Activated T-cell treated with anti-CD3 and anti-CD28 coated beads, Interleukin-2, amount 50 U/mL, for 24 hours (primary cell): ENCODE measurements at regions not wholly inside any gene's neighbourhood (a gene's known extent, or its start where the extent isn't known, plus 50 kb on each side); places are given as distances from the start of the nearest gene placed in this dataset.

ENCODE experiments used
- DNase-seq: peaks from one replicate; pipeline ENCODE4 v3.0.0-alpha.2; 2020
- H3K27ac Mint-ChIP-seq: 2 replicates; pipeline ENCODE4 v1.8.0; 2020; ENCODE audit warnings: mild to moderate bottlenecking, mixed read lengths
- H3K27me3 Mint-ChIP-seq: 2 replicates; pipeline ENCODE4 v1.8.0; 2020; ENCODE audit warnings: mixed read lengths
- H3K36me3 Mint-ChIP-seq: 2 replicates; pipeline ENCODE4 v1.8.0; 2020; ENCODE audit warnings: low read depth, mixed read lengths
- H3K4me1 Mint-ChIP-seq: 2 replicates; pipeline ENCODE4 v1.8.0; 2020; ENCODE audit warnings: low read depth, mixed read lengths
- H3K4me3 Mint-ChIP-seq: 2 replicates; pipeline ENCODE4 v1.8.0; 2020; ENCODE audit warnings: mild to moderate bottlenecking, moderate library complexity, mixed read lengths
- H3K9me3 Mint-ChIP-seq: 2 replicates; pipeline ENCODE4 v1.8.0; 2020; ENCODE audit warnings: mixed read lengths

DNA sequence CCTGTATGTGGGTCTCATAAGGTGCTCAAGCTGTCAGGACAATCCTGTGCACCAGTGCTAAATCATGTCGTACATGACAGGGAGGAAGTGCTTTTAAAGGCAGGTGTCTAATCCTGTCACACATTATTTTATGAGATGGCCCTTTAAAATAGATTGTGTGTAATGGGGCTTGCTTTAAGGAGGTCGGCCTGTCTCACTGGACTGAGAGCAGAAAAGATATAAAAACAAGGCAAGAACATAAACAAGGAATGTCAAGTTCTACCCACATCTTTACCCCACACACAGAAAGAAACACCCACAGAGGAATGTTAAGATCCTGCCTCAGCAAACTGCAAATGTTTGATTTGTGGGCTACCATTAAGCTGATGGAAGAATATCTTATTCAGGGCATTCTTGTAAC lies 279.0 kb downstream of the FOXA2 start:
- Mint-ChIP-seq H3K4me1 (no peaks in the 10 kb centered on the region), H3K4me3 (no peak overlapping the region), H3K27me3 (no peaks in the 10 kb centered on the region), H3K27ac (no peak overlapping the region), H3K9me3 (peaks cover 3% of the 10 kb centered on the region), H3K36me3 (no peaks in the 10 kb centered on the region)
- DNase-seq, result no peak

GRCh38 chr20:22303523-22303922 lies 280.8 kb downstream of the FOXA2 start:
- no peak overlapping the region for H3K4me3 Mint-ChIP-seq
- no peaks in the 10 kb centered on the region for H3K27me3 Mint-ChIP-seq
- H3K27ac Mint-ChIP-seq, result no peak overlapping the region
- DNase-seq, result no peak
- peaks cover 6% of the 10 kb centered on the region for H3K9me3 Mint-ChIP-seq
- H3K36me3 Mint-ChIP-seq, result no peaks in the 10 kb centered on the region
- no peaks in the 10 kb centered on the region for H3K4me1 Mint-ChIP-seq

- Mint-ChIP-seq H3K36me3 (no peaks in the 10 kb centered on the region), H3K4me1 (no peaks in the 10 kb centered on the region), H3K9me3 (peaks cover 9% of the 10 kb centered on the region), H3K27ac (no peak overlapping the region), H3K4me3 (no peak overlapping the region), H3K27me3 (no peaks in the 10 kb centered on the region)
- DNase-seq, result no peak
These were observed 282.3 kb downstream of the FOXA2 start for GRCh38 chr20:22302039-22302438.

GRCh38 chr20:22293886-22294285 lies 290.5 kb downstream of the FOXA2 start:
- no peak overlapping the region for H3K4me3 Mint-ChIP-seq
- H3K36me3 Mint-ChIP-seq, result no peaks in the 10 kb centered on the region
- H3K4me1 Mint-ChIP-seq, result no peaks in the 10 kb centered on the region

DNA sequence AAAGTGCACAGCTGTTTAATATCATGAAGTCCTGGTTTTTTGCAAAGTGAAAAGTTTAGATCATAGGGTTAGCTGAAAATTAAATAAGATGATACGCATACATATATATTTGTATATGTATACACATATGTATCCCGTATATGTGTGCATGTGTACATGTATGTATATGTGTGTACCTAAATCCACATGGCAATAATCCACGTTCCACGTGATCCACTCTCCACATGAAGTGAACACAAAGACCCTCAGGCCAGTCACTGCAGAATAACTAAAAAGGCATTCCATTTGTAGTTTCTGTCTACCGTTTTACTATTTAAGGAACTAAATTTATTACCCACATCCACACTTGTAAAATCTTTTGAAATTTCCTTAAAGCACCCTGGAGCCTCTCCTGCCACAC lies 294.9 kb downstream of the FOXA2 start:
- H3K27me3 Mint-ChIP-seq, result no peaks in the 10 kb centered on the region
- H3K36me3 Mint-ChIP-seq, result no peaks in the 10 kb centered on the region
- H3K9me3 Mint-ChIP-seq, result peaks cover 10% of the 10 kb centered on the region
- no peak overlapping the region for H3K27ac Mint-ChIP-seq
- DNase-seq, result no peak
- H3K4me1 Mint-ChIP-seq, result no peaks in the 10 kb centered on the region
- H3K4me3 Mint-ChIP-seq, result no peak overlapping the region

More at GRCh38 chr20:22293886-22294285, 290.5 kb downstream of the FOXA2 start:
- DNase-seq, result no peak
- H3K9me3 Mint-ChIP-seq, result peaks cover 9% of the 10 kb centered on the region
- no peaks in the 10 kb centered on the region for H3K27me3 Mint-ChIP-seq
- H3K27ac Mint-ChIP-seq, result no peak overlapping the region

DNA sequence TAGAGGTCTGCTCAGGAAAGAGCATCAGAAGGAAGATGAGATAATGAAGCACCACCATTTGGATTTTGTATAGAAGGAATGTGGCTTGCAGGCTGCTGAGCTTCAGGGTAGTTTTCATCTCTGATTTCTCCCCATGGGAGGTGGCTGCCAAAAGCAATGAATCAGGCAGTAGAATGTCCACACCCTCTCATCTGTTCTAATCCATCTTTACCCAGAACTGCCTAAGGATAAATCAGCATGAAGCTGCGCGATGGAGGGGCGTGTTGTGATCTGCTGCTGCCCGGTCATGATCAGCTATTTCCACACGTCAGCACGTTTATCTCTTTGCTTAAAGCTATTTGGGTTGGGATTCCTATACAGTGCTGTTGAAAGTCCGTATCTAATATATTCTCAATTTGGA lies 295.4 kb downstream of the FOXA2 start:
- Mint-ChIP-seq H3K4me1 (no peaks in the 10 kb centered on the region), H3K4me3 (no peak overlapping the region), H3K27ac (no peak overlapping the region), H3K9me3 (peaks cover 11% of the 10 kb centered on the region), H3K36me3 (no peaks in the 10 kb centered on the region), H3K27me3 (no peaks in the 10 kb centered on the region)
- no peak for DNase-seq

DNA sequence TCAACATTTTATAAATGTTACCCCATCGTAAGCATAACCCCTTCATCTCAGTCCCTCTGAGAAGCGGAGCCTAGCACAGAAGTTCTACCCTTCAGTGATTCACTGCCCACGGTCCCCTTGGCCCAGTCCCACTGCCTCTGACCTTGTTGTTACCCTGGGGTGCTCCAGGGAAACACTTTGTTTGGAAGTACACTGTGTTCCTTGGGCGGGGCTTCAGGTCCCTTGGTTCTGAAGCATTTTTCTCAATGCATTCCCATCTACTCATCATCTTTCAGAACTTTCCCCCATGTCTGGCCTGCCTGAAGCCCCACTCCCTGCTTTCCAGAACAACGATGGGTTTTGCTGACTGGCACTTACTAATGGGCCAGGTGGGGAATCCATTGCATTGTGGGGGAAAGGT lies 296.2 kb downstream of the FOXA2 start:
- H3K4me1 Mint-ChIP-seq, result no peaks in the 10 kb centered on the region

GRCh38 chr20:22285555-22285954 lies 298.8 kb downstream of the FOXA2 start:
- H3K27ac Mint-ChIP-seq, result no peak overlapping the region
- no peak overlapping the region for H3K4me3 Mint-ChIP-seq
- no peaks in the 10 kb centered on the region for H3K4me1 Mint-ChIP-seq
- H3K36me3 Mint-ChIP-seq, result no peaks in the 10 kb centered on the region
- H3K9me3 Mint-ChIP-seq, result peaks cover 10% of the 10 kb centered on the region
- no peaks in the 10 kb centered on the region for H3K27me3 Mint-ChIP-seq
- DNase-seq, result no peak

More for the DNA sequence above, 296.2 kb downstream of the FOXA2 start:
- no peaks in the 10 kb centered on the region for H3K36me3 Mint-ChIP-seq
- no peak overlapping the region for H3K27ac Mint-ChIP-seq
- H3K27me3 Mint-ChIP-seq, result no peaks in the 10 kb centered on the region
- no peak overlapping the region for H3K4me3 Mint-ChIP-seq
- DNase-seq, result no peak
- peaks cover 7% of the 10 kb centered on the region for H3K9me3 Mint-ChIP-seq

DNA sequence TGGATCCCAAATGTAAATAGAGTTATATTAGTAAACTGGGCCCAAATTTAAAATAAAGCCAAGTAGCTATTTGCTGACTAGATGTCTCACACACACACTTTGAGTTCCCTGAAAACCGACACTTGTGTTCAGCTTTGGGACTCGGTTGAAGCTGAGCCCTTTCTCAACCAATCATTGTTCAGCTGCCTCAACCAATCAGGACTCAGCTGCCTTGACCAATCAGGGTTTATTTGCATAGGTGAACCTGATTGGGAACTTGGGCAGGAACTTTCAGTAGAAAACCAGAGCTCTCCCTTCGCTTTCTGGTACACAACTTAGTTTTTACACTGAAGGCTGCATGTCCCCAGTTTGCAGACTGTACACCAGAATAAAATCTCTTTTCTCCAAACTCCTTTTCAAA lies 301.7 kb downstream of the FOXA2 start:
- H3K36me3 Mint-ChIP-seq, result no peaks in the 10 kb centered on the region
- H3K4me3 Mint-ChIP-seq, result no peak overlapping the region
- peaks cover 14% of the 10 kb centered on the region for H3K9me3 Mint-ChIP-seq
- H3K27me3 Mint-ChIP-seq, result no peaks in the 10 kb centered on the region
- no peak overlapping the region for H3K27ac Mint-ChIP-seq
- no peaks in the 10 kb centered on the region for H3K4me1 Mint-ChIP-seq
- DNase-seq, result no peak

DNA sequence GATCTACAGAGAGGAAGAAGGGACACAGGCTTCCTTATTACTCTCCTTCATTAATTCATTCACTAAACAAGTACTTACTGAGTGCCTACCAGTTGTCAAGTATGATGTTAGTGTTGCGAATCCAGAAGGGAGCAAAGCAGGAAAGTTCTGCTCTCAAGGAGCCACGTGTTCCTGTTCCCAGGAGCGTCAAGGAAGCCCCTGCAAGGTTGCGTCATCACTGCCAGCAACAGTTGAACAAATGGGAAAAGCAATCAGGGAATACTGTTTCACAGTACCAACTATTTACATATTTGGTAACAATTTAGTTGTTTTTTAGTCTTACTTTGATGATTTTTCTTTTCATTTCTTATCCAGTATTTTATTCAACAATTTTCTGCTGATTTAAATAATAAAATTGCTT lies 310.0 kb downstream of the FOXA2 start:
- peaks cover 22% of the 10 kb centered on the region for H3K9me3 Mint-ChIP-seq
- no peak overlapping the region for H3K27ac Mint-ChIP-seq
- DNase-seq, result no peak
- H3K27me3 Mint-ChIP-seq, result no peaks in the 10 kb centered on the region
- H3K36me3 Mint-ChIP-seq, result no peaks in the 10 kb centered on the region
- H3K4me3 Mint-ChIP-seq, result no peak overlapping the region
- no peaks in the 10 kb centered on the region for H3K4me1 Mint-ChIP-seq

DNA sequence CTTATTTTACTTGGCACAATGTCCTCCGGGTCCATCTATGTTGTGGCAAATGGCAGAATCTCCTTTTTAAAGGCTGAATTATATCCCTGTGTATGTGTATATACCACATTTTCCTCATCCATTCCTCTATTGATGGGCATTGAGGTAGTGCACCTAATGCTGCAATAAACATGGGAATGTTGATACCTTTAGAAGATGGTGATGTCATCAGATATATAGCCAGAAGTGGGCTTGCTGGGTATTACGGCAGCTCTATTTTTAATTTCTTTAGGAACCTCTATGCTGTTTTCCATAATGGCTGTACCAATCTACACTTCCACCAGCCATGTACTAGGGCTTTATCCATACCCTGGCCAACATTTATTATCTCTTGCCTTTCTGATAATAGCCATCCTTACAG lies 315.7 kb downstream of the FOXA2 start:
- H3K36me3 Mint-ChIP-seq, result no peaks in the 10 kb centered on the region
- DNase-seq, result no peak
- no peaks in the 10 kb centered on the region for H3K4me1 Mint-ChIP-seq
- H3K27ac Mint-ChIP-seq, result no peak overlapping the region
- H3K27me3 Mint-ChIP-seq, result no peaks in the 10 kb centered on the region
- no peak overlapping the region for H3K4me3 Mint-ChIP-seq
- H3K9me3 Mint-ChIP-seq, result peaks cover 12% of the 10 kb centered on the region

GRCh38 chr20:22264917-22265316 lies 319.5 kb downstream of the FOXA2 start:
- H3K4me3 Mint-ChIP-seq, result no peak overlapping the region
- H3K27ac Mint-ChIP-seq, result no peak overlapping the region
- H3K27me3 Mint-ChIP-seq, result no peaks in the 10 kb centered on the region
- DNase-seq, result no peak
- no peaks in the 10 kb centered on the region for H3K36me3 Mint-ChIP-seq
- H3K4me1 Mint-ChIP-seq, result no peaks in the 10 kb centered on the region
- peaks cover 7% of the 10 kb centered on the region for H3K9me3 Mint-ChIP-seq

DNA sequence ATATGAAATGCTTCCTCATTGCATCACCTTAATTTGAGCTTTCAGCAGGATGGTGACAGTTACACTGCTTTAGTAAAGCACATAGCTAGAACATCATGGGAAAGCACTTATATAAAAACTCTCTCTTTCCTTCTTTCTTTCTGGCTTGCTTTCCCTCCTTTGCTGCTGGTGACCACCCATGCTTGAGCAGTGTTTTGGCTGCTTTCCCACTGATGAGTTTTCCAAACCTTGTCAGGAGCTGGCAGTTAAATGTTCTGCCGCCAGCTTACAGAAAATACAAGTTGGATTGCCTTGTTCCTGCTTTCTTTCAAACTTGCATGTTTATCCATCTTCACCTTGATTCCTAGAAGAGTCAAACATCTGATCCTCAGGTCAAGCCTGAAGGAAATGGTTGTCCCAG lies 323.9 kb downstream of the FOXA2 start:
- peaks cover 4% of the 10 kb centered on the region for H3K9me3 Mint-ChIP-seq
- DNase-seq, result no peak
- H3K27me3 Mint-ChIP-seq, result no peaks in the 10 kb centered on the region
- no peak overlapping the region for H3K4me3 Mint-ChIP-seq
- H3K36me3 Mint-ChIP-seq, result no peaks in the 10 kb centered on the region
- no peak overlapping the region for H3K27ac Mint-ChIP-seq
- no peaks in the 10 kb centered on the region for H3K4me1 Mint-ChIP-seq

DNA sequence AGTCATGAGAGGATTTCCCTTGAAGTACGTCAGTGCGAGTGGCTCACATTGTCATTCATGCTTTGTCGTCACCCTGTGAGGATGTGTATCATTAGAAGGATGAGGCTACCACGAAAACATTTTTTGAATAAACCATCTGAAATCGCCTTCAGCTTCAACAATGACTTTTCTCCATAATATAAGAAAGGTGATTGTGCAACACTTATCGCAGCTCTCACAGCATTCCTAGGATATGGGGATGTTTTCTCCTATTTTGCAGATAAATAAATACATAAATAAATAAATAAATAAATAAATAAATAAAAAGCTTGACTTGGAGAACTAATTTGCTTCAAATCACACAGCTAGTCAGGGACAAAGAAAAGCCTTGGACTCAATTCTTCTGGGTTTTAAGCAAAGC lies 326.5 kb downstream of the FOXA2 start:
- no peak overlapping the region for H3K4me3 Mint-ChIP-seq
- H3K9me3 Mint-ChIP-seq, result peaks cover 8% of the 10 kb centered on the region
- no peaks in the 10 kb centered on the region for H3K4me1 Mint-ChIP-seq
- no peaks in the 10 kb centered on the region for H3K36me3 Mint-ChIP-seq
- H3K27ac Mint-ChIP-seq, result no peak overlapping the region
- no peaks in the 10 kb centered on the region for H3K27me3 Mint-ChIP-seq
- no peak for DNase-seq

- no peak for DNase-seq
- Mint-ChIP-seq H3K9me3 (peaks cover 7% of the 10 kb centered on the region), H3K4me1 (no peaks in the 10 kb centered on the region), H3K4me3 (no peak overlapping the region), H3K27me3 (no peaks in the 10 kb centered on the region), H3K27ac (no peak overlapping the region), H3K36me3 (no peaks in the 10 kb centered on the region)
These were observed 336.2 kb downstream of the FOXA2 start for GRCh38 chr20:22248051-22248667.

DNA sequence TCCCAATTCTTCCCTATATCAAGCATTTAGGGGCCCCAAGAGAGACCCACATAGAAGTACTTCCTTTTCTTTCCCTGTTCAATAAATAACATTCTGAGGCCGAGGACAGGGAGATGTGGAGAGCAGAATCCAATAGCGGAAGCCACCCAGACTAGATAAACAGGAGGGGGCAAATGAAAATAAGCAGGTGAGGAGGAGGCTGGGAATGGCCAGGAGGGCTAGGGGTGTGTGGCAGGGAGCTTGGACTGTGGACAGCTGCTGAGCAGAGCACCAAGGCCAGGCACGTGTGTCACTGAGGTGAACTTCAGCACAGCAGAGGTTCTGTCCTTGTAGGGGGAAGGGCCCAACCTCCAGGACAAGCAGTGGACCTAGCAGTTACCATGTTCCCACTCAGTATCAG lies 339.2 kb downstream of the FOXA2 start:
- H3K9me3 Mint-ChIP-seq, result peaks cover 10% of the 10 kb centered on the region
- H3K4me1 Mint-ChIP-seq, result no peaks in the 10 kb centered on the region
- DNase-seq, result no peak
- H3K27me3 Mint-ChIP-seq, result no peaks in the 10 kb centered on the region
- H3K4me3 Mint-ChIP-seq, result no peak overlapping the region
- no peaks in the 10 kb centered on the region for H3K36me3 Mint-ChIP-seq
- no peak overlapping the region for H3K27ac Mint-ChIP-seq
